GM18499 (cell line): ENCODE measurements at regions not wholly inside any gene's neighbourhood (a gene's known extent, or its start where the extent isn't known, plus 50 kb on each side); places are given as distances from the start of the nearest gene placed in this dataset.
"Not testable (repeated sequence)": the region's sequence is repeated elsewhere in the genome, so short reads cannot be mapped to it uniquely, and the experiment has no call there.

Experiments
- ATAC-seq: cut with Tn5 transposase; IDR thresholded peaks from one replicate; pipeline ENCODE4 v1.9.1; 2021; ENCODE audit warnings: moderate number of reproducible peaks; ENCODE audit not compliant: insufficient read depth, unreplicated experiment

DNA sequence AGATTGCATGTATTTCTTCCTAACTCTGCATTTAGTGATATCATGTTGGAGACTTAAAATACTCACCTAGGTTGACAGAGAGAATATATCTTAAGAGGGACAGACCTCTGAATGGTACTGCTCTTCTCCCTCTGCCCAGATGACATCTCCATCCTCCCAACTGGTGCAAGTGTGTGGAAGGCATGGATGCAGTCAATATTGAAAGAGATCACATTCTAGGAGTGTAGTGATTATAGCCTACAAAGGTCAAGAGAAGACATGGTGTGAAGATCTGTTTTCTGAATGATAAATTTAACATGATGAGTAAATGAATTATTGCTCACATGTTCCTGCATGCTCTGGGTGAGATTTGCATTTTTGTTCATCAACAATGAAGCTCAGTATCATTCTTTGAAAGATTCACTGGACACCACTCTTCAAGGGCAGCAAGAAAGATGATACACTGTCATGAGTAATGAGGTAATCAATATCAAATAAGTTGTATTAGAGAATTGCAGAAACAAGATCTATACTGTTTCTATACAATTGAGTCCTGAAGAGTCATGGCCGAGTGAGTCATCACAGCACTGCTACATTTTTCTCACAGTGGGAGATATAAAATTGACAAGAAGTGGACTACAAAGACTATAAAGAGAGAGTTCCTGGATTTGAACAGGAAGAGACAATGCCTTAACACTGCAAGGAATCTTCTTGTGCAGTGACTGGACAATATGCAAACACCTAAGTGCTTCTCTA is 183.3 kb upstream of the KRR1 start:
- no peak for ATAC-seq

DNA sequence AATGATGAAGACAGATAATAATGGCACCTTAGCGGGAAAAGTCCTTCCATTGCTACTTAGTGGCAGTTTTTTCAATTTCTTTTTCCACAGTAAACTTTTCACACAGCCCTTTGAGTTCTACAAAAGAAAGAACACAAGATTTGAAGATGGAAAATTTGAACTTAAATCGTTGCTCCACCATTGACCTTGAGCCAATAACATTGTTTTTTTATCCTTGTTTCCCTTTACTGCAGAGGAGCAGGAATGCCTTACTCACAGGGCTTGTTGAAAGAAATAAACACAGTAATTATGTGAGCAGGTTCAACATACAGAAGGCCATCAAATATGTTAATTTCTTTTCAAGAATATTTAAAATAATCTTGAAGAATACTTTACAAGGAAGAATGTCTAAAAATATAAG is 181.5 kb upstream of the KRR1 start:
- no peak for ATAC-seq

DNA sequence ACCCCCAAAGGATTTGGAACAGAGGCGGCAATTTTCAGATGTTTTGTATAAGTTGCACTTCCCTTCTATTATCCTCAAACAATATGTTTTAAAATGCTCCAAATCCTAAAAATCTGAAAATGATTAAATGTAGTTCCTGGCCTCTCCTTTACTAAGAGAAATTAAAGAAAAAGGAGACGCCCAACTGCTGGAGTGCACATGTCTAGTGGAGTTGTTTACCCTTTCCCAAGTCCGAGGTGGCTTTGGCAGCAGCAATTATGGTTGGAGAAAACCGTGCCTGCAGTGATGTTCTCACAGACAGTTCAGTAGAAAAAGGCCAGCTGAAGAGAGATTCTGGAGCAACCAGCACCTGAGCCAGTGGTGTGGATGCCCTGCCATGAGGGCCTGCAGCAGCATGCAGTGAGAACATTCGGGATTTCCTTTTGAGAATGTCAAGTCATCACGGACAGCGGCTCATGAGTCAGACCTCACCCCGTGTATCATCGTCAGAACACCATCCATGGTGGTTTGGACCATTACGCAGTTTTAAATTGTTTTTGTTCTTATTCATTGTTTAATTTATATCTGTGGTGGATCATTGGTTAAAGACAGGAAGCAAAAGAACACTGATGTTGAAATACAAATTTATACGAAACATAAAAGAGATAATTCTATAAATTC is 179.0 kb upstream of the KRR1 start:
- no peak for ATAC-seq

DNA sequence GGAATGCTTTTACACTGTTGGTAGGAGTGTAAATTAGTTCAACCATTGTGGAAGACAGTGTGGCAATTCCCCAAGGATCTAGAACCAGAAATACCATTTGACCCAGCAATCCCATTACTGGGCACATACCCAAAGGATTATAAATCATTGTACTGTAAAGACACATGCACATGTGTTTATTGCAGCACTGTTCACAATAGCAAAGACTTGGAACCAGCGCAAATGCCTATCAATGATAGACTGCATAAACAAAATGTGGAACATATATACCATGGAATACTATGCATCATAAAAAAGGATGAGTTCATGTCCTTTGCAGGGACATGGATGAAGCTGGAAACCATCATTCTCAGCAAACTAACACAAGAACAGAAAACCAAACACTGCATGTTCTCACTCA is 174.8 kb upstream of the KRR1 start:
- ATAC-seq = not testable (repeated sequence)

DNA sequence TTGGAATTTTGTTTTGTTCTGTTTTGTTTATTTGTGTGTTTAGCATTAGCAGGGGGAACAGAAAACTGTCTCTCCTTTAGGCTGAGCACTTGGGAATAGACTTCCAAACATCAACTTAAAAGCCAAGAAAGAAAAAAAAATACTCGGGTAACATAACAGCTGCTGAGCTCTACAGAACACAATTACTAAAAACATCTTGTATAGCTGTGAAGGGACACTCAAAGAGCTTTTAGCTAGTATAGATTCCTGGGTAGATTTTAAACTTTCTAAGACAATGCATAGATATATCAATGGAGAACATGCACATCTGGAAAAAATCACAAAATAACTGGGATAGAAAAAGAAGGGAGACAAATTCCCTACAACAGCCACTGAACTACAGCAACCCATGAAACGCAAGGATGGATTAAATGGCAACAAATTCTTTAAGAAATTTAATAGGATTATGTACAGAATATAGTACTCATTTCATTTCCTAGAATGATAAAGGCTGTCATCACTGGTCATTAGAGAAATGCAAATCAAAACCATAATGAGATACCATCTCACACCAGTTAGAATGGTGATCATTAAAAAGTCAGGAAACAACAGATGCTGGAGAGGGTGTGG is 174.3 kb upstream of the KRR1 start:
- ATAC-seq = no peak

DNA sequence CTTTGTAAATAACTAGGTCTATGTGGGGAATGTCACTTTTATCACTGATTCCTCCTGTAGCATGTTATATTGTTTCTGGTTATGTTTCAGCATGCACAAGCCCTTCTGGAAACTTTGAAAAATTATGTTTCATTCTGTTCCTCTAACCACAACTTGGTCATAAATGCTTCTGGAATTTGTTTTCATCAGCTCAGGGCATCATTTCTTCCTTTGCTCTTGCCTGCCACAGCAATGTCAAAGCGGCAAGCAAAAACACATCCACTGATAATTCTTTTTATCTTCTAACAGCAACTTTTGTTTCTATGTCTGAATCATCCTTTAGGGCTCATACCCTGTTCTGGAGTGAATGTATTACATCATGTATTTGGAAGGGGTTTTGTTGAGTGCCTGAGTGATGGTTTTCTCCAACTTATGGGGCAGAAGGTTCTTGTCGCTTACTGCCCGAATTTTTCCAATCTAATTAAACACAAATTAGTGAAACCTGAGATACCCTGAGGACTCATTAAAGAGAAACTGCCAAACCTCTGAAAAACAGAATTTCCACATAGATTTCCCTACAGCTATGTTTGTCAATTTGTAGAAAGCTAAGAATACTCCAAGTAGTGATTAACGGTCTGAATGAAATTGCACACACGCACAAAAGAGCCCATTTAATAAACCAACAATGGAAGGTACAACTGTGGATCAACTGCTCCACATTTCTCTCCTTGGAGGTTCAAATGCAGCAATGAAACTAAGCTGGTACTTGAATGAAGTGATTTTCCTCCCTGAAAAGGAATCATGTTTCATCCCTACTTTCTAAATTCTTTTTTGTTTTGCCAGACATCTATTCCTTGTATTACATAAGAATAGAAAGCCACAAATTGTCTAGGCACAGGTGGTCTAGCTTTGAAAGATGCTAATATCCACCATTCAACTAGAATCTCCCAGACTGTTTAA is 173.5 kb upstream of the KRR1 start:
- ATAC-seq = no peak

DNA sequence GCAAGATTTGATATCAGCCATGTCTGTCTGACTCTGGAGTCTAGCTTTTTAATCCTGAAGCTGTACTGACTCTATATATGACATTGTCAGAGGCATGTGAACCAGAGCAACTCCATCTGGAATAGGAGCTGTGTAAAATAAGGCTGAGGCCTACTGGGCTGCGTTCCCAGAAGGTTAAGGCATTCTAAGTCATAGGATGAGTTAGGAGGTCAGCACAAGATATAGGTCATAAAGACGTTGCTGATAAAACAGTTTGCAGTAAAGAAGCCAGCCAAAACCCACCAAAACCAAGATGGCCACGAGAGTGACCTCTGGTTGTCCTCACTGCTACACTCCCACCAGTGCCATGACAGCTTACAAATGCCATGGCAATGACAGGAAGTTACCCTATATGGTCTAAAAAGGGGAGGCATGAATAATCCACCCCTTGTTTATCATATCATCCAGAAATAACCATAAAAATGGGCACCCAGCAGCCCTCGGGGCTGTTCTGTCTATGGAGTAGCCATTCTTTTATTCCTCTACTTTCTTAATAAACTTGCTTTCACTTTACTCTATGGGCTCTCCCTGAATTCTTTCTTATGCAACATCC is 172.7 kb upstream of the KRR1 start:
- ATAC-seq = not testable (repeated sequence)

DNA sequence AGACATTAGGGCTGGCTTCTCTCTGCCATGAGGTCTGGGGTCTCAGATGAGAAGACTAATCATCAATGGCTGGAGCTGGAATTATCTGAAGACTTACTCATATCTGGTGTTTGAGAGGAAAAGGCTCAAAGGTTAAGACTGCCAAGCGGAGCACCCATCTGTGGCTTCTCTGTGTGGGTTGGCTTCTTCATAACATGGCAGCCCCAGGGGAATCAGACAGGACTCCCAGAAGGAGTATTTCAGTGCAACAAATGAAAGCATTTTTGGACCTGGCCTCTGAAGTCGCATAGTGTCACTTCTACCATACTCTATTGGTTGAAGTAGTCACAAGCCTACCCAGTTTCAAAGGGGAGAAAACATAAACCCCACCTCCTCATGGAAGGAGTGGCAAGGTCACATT is 171.8 kb upstream of the KRR1 start:
- ATAC-seq = no peak

DNA sequence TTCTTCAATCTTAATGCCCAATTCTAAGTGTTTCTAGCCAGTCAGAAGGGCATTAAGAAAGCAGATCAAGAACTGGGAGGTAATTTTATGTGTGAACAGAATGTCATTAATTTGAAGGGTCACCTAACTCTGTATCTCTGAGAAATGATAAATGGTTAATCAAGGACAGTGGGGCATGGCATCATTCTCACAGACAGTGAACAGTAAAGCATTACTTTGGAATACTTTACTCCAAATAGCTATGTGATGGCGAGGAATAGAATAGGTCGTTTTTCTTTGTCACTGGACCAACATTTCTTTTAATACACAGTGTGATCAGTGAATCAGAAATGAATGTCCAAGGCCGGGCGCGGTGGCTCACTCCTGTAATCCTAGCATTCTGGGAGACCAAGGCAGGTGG is 166.1 kb upstream of the KRR1 start:
- no peak for ATAC-seq

DNA sequence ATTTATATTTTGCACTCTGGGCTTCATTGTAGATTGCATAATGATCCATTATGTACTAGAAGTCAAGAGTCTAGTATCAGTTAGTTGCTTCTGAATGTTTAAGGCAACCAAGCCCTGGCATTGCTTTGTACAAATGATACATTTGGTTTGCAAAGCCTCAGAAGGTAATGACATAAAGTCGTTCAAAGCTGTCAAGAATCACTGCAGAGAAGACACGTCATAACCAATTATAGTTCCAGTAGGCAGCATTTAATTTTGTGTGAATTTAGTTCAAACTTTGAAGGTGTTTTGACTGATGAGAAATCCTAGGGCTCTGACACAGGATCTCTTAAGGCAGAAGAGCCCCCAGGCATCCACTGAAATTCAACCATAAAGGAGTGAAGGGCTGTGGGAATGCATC is 163.0 kb upstream of the KRR1 start:
- no peak for ATAC-seq

DNA sequence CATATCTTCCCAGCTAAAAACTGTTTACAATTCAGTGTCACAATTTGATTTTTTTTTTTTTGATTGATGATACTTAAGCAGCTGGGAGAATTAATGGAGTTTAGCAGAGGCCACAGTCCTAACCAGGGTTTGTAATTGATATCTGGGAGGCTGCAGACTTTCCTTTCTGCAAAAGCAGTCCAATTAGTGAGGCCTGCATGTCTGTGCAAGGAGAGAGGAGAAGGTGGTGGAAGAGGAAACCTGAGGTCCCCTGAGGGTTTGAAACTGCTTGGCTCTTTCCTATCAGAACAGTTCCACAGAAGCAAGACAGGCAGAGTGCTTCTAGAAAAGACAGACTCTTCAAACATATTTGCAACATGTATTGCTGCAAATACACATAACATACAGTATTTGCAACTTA is 160.8 kb upstream of the KRR1 start:
- no peak for ATAC-seq

DNA sequence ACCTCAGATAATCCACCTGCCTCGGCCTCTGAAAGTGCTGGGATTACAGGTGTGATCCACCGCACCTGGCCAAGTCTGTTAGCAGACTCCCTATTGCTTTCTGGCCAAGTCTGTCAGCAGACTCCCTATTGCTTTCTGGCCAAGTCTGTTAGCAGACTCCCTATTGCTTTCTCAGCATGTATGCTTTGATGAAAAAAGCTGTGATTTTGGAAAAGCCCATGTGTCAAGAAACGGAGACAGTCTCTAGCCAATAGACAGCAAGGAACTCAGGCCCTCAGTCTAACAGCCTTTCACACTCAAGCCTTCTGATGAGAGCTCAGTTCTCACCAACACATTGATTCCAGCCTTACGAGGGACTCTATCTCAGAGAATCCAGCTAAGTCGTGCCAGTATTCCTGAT is 158.8 kb upstream of the KRR1 start:
- no peak for ATAC-seq

DNA sequence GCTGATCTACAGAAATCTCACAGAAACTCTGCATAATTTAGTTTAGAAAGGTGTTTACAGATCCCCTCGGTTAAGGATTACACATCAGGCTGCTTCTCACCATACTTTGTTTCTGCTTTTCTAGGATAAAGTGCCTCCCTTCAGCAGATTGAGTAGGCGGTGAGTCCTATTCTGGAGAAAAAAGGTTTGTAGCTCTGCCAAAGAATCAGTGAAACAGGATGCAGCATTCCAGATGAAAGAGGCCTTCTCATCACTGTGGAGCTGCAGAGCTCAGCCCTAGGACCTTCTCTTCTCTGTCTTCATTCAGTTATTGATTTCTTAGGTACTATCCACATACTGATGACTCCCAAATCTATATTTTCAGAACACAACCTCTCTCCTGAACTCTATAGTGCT is 155.5 kb upstream of the KRR1 start:
- ATAC-seq = no peak

DNA sequence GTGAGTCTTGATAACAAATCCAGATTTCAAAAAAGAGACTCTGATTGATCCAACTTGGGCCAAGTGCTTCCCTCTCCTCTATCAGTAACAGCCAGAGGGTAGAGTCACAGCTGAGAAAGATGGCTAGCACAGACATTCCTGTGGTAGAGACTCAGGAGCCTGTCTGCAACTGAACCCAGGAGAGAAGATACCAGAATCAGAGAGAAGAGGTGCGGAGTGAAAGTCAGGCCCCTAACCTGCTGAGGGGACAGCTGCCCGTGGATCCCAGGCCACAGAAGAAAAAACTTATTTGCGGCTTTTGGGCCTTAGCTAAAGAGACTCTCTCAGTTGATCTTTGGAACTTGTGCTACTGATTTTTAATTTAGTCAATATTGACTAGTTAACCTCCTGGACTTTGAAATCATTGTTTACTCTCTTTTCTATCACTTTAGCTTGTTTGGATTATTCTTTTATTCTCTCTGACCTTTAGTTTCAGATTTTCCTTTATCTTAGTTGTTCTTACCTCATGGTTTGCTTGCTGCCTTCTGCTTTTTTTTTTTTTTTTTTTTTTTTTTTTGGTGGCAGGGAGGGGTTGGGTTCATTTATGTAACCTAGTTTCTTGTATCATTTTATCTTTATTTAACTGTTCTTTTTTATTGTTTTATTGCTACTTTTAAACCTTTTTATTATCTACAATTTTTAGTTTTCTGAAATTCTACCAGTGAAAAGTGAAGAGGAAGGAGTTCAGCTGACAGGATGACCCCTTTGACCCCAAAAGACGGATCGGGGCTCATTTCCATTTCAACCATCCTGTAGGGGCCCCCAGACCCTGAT is 154.9 kb upstream of the KRR1 start:
- no peak for ATAC-seq

DNA sequence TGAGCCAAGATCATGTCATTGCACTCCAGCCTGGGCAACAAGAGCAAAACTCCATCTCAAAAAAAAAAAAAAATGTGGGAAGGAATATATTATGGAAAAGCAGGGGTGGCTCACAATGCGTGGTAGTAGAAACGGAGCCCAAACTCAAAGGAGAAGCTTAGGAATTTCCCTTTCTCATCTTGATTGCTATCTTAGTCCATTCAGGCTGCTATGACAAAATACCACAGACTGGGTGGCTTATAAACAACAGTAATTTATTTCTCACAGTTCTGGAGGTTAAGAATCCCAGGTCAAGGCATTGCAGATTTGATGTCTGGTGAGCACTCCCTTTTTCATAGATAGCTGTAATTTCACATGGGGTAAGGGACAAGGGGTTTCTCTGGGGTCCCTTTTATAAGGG is 153.8 kb upstream of the KRR1 start:
- ATAC-seq = no peak

DNA sequence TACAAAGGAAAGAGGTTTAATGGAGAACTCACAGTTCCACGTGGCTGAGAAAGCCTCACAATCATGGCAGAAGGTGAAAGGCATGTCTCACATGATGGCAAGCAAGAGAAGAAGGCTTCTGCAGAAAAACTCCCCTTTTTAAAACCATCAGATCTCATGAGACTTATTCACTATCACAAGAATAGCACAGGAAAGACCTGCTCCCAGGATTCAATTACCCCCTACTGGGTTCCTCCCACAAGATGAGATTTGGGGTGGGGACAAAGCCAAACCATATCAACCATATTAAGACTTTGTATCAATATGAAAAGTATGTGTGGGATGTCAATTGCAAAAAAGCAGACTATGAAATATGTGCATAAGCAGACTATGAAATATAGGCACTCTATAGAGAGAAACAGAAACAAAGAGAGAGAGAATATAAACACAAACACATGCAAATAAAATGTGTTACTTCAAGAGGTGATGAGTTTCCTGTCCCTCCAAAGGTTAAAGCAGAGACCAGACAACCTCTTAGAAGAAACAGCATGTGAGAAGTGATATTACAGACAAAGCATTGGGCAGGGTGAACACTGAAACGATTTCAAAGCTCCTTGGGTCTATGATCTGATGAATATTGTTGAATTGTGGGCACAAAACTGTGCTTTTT is 151.2 kb upstream of the KRR1 start:
- ATAC-seq = no peak

DNA sequence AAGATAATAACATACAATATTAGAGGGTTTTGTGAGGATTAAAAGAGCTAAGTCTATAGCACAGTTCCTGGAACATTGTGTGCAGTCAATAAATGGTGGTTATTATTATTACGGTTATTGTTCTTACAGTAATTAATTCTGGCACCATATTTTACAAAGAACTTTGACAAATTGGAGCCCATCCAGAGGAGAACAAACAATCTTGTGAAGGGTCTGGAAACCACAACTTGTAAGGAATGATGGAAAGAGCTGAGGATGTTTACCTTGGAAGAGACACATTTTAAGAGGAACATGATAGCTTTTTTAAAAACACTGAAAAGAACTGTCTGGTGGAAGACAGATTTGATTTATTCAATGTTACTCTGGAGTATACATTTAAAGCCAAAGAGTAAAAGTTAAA is 150.5 kb upstream of the KRR1 start:
- no peak for ATAC-seq

DNA sequence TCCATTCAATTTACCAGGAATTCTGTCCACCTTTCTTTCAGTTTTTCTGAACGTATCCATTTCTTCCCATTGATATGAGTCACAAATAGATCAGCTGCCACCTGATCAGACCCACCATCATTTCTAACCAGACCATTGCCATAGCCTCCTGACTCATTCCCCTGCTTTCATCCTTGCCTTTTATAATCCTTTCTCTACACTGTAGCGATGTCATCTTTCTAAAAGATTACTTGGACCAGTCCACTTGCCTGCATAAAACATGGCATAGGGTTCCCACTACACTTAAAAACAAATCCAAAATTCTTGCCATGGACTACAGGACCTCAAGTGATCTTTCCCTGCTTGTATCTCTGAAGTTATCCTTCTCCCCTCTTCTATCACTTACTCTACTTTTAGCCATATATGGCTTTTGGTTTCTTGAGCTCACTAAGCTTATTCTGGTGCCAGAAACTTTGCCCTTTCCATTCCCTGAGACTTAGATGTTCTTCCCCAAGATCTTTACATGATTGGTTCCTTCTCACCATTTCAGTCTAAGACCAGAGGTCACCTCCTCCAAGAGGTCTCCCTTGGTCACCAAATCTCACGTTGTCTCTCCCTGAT is 149.5 kb upstream of the KRR1 start:
- ATAC-seq = no peak

DNA sequence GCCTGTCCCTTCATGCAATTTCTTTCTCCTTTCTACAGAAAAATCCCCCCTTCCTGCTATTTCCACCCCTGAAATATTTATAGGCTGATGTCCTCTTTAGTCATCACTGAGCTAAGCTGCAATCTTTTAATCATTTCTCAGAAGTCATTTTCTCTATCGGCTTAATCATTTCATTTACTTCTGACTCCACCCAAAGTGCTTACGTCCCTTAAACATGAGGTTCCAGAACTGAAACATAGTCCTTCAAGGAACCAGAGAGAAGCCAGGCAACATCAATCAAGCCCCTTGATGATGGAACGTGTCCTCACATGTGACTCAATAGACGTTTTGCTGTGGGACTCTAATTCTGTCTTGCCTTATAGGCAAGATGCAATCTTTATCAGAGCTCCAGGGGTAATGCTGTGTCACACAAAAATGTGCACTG is 148.7 kb upstream of the KRR1 start:
- no peak for ATAC-seq
